ENCODE measurements at regions not wholly inside any gene's neighbourhood (a gene's known extent, or its start where the extent isn't known, plus 50 kb on each side); places are given as distances from the start of the nearest gene placed in this dataset.
"Not testable (repeated sequence)": the region's sequence is repeated elsewhere in the genome, so short reads cannot be mapped to it uniquely, and the experiment has no call there.

DNA sequence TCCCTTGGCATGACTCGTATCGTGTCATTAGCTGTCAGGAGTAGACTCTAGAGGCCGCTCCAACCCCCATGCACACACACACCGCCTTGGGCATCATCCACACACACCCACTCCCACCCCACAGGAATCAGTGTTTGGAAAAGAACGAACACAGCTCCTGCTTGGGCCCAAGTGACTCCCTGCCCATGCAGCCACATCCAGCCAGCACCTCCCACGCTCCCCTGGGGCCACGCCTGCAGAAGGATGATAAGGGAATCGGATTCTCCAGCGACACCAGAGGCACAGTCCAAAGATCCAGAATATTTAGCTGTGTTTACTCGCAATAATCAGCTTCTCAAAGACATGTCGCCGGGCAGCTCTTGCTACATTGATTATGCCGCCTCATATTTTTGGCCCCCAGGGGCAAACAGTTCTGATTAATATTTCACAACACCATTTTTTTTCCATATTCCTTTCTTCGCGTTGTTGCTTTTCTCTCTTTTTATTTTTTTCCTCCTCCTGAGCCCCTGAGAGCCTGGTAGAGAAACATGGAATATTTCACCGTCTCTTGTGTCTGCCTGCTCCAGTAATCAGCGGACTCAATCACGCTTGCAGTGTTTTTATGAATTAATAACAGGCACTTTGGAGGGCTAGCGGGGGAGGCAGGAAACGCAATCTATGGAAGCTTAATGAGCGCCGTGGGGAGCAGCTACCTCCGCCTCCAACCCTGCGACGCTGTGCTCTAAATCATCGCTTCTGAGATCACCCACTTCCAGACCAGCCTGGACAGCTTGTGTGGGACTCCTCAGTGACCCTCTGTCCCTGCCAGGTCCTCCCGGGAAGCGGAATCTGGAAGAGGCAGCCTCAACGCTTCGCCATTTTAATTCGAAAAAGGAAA lies 221.4 kb downstream of the TLE3 start:
- no peak for DNase-seq

DNA sequence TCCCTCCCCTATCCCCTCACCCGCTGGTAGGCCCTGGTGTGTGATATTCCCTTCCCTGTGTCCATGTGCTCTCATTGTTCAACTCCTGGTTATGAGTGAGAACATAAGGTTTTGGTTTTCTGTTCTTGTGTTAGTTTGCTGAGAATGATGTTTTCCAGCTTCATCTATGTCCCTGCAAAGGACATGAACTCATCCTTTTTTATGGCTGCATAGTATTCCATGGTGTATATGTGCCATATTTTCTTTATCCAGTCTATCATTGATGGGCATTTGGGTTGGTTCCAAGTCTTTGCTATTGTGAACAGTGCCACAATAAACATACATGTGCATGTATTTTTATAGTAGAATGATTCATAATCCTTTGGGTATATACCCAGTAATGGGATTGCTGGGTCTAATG lies 217.8 kb downstream of the TLE3 start:
- not testable (repeated sequence) for DNase-seq

DNA sequence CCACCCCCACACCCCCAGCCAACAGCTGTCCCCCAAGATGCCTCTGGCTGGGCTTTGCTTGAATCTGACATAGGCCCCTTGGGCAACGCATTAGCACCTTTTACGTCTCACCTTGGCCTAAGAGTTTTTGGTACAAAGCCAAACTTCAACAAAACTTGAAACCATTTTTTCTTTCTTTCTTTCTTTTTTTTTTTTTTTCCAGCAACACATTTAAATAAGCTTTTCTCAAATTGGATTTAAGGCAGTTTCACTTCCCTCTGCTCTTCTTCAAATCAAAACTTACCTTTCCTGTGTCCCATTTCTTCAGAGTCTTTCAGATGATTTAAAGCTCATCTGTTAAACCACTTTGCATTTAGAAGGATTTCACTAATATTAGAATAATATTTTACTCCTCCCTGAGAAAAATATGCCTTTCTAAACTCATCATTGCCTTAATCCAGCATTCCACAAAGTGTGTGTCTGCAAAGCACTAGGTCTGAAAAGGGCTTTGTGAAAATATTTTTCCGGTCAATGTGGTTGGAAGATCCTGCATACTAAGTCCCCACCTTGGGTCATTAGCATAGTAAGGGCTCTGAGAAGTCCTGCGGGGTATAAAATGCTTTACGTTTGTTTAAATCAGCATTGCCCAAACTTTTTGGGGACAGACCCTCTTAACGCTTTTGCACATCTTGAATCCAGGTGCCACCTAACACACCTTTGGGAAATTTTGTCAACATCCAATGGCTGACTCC lies 217.0 kb downstream of the TLE3 start:
- DNase-seq: no peak

DNA sequence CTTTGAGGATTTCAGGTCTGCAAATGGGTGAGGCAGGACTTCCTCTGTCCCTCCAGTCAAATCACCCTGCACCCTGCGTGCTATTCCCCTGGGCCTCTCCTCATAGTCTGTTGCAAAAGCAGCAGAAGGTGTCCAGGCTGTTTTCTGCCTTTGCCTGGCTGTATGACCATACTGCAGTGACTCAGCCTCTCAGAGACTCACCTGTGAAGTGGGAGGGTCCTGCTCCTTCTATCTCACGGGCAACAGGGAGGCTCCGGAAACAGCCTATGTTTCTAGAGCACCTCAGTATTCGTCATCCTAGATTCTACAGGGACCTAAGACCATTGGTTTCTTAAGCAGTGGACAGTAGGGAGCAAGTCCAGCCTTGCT lies 216.4 kb downstream of the TLE3 start:
- no peak for DNase-seq

DNA sequence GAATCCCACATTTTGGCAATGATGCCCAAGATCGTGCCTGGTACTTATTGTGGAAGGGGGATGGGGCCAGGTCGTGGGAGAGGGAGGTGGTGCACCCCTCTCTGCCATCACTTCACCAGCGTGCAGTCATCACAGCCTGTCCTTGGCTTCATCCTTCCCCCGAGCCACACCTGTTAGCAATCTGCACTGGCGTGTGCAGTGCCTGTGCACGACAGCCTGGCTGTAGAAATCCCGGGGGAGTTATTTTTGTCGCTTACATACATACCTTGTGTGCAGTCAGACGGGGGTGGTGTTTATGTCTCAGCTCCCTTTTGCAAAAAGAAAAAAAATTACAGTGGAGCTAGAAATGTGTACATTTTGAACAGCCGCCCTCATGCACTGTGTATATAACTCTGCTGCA lies 216.0 kb downstream of the TLE3 start:
- no peak for DNase-seq

DNA sequence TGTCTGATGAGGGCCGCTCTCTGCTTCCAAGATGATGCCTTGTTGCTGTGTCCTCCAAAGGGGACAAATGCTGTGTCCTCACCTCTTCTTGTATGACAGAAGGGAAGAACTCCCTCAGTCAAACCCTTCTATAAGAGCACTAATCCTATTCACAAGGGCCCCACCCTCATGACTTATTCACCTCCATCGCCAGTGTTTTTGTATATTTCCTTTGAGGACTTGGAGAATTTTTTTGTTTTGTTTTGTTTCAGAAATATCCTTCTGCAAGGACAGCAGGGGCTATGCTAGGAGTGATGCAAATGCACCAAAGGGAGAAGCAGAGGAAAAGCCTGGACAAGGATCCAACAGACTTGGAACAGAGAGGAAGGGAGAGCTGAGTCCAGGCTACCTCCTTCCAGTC lies 214.4 kb downstream of the TLE3 start:
- DNase-seq: no peak

DNA sequence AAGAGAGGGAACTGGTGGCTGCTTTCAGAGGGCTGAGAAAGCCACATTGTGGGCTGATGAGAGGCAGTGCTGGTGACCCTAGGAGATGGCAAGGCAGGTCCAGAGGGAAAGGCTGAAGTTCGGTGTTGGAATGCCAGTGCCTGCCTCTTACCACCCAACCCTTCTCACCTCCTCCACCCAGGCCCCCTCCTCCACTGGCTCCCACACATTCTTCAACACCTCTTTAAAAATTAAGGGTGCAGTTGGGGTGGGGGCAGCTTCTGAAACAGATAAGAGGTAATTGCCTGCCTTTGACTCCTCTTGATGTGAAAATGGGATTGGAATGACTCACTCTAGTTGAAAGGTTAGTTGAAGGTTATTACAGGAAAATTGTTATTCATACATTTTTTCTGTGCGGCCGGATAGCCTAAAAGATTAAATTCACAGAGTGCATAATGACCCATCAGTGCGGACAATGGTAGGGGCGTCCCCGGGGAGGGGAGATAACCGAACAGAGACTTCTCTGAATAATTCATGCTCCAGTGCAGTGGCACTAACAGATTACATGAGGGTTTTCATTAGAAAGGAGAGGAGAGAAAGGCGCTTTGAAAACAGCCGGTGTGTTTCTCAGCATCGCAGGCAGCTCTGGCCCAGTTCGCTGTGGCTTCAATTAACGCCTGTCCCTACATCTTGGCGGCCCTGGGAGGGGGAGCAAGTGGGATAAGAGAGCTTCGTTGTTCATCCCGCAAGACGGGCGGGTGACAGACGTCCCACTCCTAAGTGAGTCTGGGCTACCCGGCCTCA lies 212.4 kb downstream of the TLE3 start:
- no peak for DNase-seq

DNA sequence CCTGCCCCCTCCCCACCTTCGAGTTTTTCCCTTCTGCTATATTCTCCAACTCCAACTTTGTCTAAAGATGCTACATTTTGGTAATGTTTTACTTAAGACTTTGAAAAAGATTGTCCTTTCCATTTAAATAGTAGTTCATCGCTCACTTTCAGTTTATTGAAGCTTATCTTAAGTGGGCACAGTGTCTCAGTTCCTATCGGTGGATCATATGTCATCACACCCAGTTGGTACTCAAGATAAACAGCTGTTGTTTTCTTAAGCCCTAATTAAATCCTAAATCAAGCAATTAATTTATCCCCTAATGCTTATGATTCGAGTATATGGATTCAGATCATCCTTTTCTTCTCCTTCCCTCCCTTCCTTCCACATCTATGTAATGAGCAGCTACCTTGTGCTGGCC lies 210.7 kb downstream of the TLE3 start:
- DNase-seq: peak; percentile 9

DNA sequence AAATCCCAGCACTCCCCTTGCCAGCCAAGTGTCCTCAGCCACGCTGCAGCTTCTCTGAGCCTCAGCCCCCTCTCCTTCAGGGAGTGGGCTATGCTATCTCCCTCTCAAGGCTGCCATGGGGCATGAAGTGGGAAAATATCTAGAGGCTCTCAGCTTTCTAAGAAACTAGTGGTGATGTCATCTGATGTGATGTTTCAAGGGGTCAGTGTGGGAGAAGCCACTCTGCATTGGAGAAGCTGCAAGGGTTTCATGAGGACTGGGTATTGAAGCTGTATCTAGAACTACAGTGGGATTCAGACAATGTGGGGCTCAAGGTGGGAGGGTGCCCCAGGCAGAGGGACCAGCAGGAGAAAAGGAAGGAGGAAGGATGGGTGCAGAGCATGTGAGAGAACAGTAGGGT lies 210.2 kb downstream of the TLE3 start:
- DNase-seq: no peak

DNA sequence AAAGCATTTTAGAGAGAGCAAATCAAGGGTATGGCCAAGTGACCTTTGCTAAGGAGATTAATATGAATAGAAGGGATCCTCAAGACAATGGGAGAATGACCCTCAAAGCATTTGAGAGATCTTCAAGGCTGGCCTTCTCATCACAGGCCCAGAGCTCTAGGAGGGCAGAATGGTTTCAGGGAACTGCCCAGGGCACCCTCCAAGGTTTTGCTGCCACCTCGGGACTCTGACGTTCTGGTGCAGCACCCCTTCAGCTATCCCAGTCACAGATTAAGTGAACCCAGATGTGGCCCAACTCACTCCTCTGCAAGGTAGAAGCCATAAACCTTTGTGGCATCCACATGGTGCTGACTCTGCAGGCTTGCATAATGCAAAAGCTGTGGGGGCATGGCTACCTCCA lies 209.3 kb downstream of the TLE3 start:
- DNase-seq: no peak

DNA sequence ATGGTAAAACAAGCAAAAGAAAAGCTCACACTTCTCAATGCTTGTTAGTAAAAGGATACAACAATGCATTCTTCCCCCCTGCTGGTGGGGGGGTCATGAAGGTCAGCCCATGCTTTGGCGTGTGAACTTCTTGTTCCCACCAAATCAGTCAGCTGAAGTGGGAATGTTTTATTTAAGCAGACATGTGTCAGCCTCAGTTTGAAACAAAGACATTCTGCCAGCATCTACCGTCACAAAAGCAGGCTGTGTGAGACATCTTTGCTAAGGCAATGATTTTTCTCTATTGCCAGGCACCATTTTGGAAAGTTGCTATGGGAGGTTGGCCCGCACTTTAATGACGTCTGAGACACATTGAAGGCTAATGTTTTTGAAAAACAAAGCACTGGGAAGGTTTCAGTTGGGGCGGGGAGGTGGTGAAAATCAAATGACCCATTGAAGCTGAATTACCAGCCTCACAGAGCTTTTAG lies 206.6 kb downstream of the TLE3 start:
- DNase-seq: no peak

DNA sequence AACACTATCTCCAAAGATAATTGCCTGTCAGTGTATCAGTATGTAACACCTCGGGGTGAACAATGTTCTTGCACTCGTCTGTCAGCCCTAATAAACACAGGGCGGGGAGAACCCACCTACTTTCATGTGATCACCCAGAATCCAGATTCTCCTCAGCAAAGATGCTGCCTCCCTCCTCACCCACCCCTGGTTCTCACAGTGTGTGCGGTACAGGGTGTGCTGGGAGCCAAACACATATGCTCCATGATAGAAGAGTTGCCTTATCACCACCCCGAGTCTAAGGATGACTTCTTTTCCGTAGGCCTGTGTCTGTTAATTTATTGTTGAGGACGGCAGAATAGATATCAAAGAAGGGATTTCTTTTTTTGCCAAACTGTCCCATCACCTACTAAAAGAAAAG lies 206.1 kb downstream of the TLE3 start:
- no peak for DNase-seq

DNA sequence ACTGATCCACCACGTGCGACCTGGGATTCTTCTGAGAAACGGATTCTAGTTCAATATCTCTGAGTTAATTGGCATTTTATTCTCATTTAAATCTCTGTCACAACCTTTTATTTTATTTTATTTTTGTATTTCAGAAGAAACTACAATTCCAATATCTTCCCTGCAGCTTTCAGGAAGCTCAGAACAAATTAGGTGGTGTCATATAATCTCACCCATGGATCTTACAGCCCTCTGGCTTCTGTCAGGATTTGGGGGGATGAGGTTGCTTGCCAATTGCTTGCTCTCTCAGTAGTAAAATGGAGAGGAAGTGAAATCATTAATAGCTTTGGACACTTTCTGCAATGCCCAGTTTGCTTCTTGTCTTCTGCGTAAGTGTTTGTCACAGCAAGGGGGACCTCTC lies 205.4 kb downstream of the TLE3 start:
- DNase-seq: no peak

DNA sequence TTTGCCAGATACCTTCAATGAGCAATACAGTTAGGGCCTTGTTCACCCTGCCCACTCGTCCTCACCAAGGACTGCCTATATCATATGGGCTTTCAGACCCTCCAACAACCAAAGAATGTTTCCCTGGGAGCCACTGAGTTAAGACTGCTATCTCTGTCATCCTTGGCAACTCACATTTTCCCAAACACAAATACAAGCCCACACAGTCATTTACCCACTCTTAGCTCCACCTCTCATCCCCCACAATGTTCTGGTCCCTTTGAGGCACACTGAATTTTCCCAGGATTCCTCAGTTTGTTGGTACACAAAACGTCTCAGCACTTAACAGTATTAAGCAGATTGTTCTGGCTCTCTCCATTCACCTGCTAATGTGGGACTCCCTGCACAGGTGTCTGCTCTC lies 204.6 kb downstream of the TLE3 start:
- no peak for DNase-seq

DNA sequence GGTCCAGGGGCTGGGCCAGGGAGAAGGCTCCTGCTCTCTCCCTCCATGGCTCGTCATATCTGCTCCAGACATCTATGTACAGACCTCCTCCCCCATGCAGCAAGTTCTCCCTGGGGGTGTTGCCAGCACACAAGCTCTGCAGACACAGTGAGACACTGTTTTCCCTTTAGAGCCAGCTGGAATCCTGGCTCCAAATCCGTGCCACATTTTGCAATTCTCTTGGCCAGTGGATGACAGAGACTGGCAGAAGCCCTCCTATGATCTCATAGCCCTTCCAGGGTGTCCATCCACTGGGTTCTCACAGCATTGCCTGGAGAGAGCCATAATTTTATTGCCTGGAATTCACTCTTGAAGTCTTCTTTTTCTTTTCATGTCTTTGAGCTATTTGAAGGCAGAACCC lies 203.9 kb downstream of the TLE3 start:
- peak; percentile 3 for DNase-seq

DNA sequence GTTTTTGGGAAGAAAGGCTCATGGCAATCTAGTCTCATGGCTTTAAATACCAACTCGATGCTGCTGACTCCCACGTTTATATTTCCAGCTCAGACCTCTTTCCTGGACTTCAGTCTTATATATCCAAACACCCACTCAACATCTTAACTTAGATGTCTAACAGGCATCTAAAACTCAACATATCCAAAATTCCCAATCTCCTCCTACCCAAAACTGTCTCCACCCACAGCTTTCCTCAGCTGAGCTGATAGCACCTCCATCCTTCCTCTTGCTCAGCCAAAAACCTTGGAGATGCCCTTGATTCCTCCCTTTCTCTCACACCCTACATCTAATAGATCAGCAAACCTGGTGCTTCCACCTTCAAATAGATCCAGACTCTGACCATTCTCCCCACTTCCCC lies 202.5 kb downstream of the TLE3 start:
- no peak for DNase-seq

DNA sequence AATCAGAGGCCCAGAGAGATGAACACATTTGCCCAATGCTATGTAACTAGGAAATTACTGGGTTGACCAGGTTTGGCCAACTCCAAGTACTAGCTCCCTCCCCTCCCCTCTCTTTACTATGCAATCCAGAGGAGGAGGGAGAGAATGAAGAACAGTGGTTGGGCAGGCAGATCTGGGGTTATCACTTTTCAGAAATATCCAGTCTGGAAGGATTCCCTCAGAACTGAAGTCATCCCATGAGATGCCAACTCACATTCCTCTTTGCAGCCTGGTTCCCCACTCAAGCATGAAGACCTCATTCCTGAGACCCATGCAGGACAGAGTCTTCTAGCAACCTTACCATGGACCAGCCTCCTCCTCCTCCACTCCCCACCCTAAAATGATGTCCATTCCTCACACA lies 201.1 kb downstream of the TLE3 start:
- DNase-seq: no peak

DNA sequence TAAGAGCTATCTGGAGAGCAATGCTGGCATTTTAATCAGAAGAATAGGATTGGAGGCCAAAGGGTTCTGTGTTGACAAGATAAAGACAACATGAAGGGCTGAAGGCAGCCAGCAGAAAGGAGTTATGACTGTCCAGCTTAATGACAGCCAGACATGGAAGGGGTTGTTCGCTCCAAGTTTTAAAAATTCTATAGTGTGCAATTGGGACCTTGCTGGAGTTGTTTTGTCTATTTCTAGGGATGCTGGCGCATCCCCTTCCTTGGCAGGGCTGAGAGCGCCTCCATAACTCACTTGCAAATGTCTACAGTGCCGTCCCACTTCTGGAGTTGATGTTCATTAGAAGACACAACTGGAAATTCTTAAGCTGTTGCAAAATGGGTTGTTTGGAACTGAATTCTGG lies 200.7 kb downstream of the TLE3 start:
- no peak for DNase-seq

DNA sequence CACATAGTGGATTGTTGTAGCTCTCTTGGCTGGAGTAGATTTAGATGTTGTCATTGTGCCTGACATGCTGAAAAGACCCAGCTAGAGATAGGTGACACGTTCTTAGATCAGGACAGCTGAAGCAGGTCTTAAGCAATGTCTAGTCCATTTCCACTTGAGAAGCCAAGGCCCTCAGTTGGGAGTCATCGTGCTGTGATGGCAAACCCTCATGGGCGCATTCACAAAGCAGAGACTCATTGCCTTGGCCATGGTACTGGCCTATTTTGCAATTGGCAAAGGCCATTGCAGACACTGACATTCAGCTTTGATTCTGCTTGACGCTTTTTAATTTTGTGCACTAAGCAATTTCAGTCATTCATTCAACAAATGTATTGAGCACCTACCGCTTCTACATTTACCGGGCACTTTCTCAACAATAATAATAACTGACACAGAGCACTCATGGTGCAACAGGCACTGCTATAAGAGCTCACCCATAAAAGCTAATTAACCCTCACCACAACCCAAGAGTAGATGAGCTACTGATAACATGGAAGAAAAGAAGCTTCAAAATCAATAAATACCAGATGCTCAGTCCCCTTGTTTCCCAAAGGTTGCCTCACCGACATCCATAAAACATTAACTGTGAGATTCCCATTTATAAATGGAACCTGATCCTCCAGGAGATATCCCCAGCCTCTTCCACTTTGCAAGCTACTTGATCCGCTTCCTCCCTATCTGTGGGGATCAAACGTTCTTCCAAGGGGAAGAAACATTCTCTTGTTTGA lies 200.1 kb downstream of the TLE3 start:
- DNase-seq: no peak

DNA sequence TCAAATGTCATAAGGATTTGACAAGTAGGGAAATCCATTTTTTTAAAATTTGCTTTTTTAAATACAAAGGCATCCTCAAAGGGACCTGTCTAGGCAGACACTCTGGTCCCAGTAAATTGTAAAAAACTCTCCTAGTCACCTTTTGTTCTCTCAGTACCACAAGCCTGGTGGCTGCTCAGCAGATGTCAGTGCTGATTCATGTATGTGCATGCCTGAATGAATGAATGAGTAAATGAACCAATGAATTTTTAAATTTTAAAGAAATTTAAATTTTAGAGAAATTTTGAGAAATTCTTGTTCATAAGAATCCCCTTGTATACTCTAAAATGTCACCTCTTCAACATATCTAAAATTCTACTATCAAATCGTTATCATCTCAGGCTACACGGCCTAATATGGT lies 199.5 kb downstream of the TLE3 start:
- DNase-seq: no peak

DNA sequence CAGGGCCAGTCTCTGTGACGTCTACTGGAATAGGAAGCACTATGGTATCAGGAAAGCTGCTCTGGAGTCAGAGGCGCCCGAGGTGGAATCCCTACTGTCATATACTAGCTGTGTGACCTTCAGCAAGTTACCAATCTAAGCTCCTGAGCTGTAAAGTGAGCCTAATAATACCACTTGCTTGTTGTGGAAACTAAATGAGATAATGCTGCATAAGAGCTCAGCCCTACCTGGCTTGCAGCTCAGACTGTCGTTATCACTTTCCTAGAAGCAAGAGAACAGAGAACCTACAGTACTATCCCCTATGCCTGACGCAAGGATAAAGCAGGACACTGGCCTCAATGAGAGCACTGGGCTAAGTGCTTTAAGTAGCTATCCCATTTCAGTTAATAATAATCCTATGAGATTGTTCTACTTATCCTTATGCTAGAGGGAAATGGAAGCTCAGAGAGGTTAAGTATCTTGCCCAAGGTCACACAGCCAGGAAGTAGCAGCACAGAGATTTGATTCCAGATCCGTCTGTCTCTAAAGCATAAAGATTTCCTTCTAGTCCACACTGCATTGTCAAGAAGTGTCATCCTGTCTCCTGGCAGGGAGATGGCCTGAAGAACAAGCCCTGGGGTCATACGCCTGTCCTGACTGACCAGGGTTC lies 195.2 kb downstream of the TLE3 start:
- DNase-seq: no peak
